ENCODE measurements at regions not wholly inside any gene's neighbourhood (a gene's known extent, or its start where the extent isn't known, plus 50 kb on each side); places are given as distances from the start of the nearest gene placed in this dataset.

DNA sequence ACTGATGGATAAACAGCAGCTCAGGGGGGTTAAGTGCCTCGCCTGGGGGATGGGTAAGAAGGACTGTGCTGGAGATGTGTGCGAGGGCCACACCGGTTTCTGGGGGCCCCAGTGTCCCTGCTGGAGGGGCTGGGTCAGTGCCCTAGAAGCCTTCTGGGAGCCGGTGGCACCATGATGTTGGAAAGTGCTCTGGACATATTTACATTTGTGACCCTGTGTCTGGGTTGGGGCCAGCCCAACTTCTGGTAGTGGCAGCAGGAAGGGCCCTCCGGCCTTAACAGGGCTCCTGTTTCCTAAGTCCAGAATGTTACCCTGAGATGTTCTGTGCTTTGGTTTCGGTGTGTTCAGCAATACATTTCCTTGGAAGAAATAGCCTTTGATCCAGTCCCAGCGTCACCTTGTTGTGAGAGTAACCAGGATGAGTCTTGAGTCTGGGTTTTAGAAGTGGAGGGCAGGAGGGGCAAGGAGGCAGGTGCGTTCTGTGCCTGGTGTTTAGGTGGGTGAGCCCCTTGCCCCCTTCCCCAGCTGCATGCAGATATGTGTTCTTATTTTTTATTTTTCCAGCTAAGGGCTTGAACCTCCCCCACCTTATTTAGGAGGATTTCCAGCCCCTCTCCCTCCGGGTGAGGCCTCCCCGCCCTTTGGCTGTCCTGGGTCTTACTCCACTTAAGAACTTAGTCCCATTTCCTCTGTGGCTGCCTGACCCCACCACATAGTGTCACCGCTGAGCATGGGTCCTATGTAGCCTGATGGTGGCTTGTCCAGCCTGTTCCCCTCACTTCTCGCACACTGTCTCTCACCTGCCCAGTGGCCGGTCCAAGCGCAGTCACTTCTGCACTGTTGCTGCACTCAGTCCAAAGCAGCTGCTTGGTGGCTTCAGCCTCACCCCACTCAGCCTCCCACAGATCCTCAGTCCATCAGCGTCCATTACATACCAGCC is 132.7 kb upstream of the HS6ST1 start:
- no peak for DNase-seq

DNA sequence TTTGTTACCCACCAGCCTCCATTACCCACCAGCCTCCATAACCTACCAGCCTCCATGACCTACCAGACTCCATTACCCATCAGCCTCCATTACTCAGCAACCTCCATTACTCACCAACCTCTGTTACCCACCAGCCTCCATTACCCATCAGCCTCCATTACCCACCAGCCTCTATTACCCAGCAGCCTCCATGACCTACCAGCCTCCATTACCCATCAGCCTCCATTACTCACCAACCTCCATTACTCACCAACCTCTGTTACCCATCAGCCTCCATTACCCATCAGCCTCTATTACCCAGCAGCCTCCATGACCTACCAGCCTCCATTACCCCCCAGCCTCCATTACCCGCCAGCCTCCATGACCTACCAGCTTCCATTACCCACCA is 133.3 kb upstream of the HS6ST1 start:
- DNase-seq = no peak

DNA sequence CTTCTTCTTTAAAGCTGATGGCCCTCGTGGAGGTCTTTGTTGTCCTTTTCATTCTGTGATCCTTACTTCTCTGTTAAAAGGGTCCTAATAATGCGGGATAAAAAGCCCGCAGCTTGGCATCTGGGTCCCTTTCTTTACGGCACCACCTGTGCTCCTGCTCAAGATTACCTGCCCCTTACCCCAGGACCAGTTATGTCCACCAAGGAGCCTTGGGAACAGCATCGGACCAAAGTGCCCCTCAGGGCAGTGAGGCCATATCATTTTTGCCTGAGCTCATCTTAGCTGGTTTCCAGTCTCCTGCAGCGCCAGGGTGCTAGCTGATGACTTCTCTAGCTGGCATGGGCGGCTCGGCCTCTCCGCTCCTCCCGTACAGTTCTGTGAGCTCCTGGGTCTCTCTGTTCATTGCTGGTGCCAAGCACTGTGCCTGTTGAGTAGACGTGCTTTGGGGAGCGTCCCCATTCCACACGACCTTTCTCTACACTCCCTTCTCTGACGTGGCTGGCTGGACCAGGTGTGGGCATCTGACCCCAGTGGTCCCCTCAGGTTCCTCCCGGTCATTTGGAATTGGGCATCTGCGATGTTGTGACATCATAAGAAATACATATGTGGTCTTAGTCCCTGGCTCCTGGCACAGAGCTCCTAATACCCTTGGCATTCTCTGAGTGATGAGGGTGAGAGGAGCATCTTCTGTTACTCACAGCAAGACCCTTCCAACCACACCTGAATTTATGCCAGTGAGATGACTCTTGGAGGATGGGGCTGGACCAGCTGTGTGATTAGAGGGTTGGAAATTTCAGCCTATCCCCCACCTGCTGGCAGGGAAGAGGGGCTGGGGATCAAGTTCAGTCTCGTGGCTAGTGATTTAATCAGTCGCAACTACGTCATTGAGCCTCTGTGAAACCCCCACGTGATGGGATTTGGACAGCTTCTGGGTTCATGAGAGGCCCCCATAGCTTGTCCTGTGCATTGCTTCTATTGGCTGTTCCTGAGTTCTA is 134.2 kb upstream of the HS6ST1 start:
- no peak for DNase-seq

DNA sequence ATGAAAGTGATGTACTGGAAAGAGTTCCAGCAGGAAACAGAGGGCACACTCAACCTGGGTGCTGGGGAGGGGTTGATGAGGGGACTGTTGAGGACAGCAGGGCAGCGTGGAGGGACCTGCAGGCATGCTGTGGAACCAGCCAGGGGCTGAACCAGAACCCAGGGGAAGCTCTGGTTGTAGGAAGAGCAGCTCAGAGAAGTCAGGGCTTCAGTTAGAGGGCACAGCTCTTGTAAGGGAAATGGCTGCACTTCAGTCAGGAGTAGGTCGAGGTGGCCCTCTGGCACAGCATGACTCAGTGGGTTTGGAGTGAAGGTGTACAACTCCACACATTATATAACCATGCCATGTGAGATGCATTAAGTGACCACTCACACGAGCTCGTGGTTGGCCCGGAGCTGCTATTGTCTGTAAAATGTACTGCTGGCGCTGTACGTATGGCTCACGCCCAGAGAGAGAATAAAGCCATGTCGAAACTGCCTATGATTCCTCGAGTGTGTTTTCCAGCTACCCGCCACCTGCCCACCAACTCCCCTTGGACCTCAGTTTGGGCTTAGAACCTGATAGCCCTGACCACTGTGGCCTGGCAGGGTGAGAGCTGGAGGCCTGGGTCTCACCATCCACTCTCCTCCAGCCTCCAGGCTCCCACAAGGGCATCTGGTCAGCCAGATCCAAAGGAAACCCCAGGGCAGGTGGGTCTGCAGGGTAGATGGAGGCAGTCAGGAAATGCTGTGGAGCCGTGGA is 136.5 kb upstream of the HS6ST1 start:
- DNase-seq = no peak

DNA sequence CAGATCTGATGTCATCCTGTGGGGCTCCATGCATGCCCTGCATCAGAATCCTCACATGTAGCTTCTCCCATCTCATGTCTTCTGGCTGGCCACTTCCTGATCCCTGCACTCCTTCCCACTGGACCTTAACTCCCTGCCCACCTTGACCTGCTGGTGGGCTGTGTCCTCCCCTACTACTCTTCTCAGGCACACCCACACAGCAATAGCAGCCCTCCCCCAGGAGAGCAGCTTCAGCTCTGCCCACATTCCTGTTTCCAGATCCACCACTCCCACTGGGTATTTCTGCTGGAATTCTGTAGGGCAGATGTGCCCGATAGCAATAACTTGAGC is 137.0 kb upstream of the HS6ST1 start:
- no peak for DNase-seq

DNA sequence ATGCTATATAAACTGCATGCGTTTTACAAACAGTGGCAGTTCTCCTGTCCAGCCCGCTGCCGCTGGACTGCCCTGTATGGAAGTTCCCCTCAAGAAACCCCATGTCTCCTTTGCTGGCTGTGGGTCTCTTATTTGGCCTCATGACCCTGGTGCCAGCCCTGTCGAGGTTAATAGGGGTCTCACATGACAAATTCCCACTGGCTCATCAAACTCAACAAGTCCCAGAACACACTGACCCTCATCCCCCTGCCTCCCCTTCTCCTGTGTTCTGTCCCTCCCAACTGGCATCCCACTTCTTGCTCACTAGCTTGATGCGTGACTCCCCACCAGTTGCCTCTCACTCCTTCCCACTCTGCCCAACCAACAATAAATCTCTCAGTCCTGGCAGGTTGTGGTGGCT is 137.6 kb upstream of the HS6ST1 start:
- DNase-seq = no peak

DNA sequence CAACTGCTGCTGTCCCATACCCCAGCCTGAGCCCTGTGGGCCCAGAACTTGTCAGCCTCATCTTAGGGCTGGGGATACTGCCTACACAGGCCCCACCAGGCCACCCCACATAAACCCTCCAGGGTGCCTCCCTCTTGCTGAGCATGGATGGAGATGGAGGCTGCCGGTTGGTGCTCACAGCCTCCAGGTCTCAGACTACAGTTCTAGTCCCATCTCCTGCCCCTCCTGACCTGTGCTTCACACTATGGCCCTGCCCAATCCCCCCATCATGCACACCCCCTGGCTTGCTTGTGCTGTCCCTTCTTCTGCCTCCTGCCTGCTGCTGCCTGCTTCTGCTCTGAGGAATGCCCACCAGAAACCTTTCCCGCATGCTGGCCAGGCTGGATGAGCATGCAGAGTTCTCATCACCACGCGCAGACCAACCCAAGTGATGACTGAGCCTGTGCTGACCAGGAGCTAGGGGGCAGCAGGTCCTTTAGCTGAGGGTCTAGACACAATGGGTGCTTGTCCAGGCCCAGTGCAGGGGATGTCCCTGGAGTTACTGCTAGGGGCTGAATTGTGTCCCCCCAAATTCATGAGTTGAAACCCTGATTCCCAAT is 138.4 kb upstream of the HS6ST1 start:
- no peak for DNase-seq

DNA sequence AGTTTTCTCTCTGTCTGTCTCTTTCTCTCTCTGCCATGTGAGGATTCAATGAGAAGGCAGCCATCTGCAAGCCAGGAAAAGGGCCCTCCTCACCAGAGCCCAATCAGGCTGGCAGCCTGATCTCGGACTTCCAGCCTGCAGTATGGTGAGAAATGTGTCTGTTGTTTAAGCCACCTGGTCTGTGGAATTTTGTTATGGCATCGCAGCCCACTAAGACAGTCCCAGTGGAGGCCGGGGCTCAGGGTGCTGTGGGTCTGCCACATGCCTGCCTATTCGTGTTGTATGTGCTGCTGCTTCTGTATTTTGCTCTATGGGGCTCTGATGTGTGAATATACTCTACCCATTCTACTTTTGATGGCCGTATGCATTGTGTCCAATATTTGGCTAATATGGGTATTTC is 139.0 kb upstream of the HS6ST1 start:
- DNase-seq = no peak

DNA sequence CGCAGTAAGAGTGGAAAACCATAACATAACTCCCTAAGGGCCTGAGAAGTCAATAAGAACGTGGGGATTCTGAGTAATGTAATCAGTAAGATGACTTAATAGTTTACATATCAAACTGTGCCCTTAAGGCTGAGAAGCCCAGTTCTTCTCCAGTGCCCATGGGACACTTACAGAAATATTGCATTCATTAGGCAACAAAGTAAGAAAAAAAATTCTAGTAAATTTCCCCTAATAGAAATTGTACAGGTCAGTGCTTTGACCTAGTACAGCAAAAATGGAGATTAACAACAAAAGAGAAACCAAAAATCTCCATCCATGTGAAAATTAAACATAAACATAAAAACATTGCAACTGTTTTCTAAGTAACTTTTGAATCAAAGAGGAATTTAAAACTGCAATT is 139.8 kb upstream of the HS6ST1 start:
- no peak for DNase-seq

DNA sequence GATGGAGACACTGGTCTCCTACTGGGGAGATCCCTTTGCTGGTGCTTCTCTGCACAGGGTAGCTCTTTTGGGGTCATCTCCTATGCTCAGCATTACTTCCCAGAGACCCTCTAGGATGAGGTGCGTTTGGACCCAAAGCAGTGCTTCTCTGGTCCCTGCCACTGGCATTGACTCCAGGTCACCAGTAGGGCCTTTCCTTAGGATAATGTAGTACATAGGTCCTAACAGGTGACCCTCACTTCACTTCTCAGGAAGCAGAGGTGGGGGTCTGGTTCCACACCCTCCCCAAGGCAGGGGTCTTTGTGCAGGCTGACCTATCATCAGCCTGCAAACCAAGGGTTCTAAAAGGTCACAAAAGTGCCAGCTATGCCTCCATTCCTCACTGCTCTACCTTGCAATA is 145.8 kb upstream of the HS6ST1 start:
- no peak for DNase-seq

DNA sequence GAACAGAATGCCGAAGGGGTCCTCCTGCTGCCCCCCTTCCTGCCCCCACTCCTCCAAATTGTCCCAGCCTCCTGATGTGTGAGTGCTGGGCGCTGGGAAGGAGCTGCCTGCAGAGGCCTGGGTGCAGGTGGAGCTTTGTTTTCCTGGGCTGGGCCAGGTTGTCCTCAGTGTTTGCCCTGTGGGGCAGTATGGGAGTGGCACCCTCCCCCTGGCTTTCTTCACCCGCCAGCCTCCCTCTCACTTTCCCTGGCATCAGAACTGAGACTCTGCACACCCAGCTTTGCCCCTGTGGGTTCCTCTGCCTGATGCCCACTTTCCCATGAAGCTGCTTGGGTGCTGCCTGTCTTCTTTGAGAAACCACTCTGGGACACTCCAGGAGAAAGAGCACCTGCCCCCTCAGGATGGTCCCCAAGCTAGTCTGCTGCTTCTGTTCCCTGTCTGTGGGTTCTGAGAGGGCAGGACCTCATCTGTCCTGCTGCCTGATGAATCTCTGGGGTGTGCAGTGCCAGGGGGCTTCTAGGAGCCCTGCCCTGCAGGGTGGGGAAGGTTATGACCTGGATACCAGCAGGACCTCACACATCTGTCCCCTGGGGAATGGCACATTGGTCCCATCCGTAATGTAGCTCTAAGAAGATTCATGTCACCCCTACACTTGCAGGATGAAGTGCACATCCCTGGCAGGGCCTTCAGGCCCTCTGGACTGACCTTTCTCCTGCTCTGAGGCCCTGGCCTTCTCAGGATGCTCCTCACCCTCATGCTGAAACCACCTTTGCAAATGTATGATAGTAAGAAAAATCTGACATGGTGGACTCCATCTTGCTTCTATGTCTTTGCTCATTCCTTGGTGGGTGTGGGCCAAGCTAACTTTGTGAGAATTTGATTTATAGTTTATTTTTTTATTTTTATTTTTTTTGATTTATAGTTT is 146.8 kb upstream of the HS6ST1 start:
- no peak for DNase-seq

DNA sequence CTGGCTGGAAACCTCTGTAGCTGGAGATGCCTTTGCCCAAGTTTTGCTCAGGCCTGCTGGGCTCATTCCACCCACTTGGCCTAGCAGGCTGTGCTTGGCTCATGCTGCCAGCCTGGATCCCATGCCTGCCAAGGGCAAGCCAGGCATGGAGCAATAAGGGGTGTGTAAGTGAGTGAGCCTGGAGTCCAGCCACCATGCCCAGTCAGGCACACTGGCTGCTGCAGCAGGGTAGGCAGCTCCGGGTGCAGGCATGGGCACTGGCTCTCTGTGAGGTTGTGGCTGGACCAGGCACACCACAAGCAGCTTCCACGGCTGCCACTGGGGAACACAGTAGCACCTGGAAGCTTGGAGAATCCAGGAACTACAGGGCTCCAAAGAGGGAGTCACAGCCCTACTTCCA is 147.7 kb upstream of the HS6ST1 start:
- no peak for DNase-seq

DNA sequence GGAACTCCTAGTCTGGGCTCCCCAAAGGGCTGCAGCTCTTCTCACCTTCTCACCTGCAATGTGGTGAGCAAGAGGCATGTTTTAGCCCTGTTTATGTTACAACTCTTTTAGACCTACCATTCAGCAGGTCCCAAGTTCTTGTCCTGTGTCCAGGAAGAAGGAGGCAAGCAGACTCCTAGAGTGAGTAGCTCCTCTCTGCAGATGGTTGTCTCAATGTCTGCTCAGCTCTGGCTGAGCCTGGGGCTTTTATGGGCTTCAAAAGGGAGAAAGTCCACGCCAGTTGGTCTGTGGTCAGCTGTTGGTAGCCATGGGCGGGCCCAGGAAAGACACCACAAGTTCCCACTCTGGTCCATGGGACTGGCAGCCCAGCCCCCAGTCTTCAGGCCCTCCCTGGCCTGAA is 148.1 kb upstream of the HS6ST1 start:
- DNase-seq = no peak

DNA sequence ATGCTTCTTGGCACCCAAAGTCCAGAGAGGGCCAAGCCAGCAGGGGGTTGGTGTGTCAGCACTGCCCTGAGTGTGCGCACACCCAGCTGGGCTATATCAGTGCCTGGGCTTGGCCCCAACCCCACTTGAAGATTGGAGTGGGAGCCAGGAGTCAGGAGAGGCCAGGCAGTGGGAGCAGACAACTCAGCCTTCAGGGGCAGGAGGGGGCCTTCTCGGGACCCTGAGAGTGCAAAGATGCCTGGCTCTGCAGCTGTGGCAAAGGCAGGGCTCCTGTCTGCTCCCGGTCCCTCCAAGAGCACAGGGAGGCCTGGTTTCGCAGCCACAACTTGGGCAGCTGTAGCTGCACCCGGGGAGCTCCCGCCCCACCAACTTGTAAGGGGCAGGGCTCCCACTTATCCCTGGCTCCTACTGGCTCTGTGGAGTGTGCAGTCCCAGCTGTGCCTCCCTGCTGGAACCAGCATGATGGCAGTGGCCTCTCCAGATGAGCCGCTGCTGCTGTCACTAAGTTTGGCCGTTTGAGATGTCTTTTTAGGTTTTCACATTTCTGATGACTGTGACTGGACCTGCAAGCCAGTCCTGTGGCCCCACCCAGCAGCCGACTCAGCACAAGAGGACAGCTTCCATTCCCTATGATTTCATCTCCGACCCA is 148.8 kb upstream of the HS6ST1 start:
- no peak for DNase-seq

DNA sequence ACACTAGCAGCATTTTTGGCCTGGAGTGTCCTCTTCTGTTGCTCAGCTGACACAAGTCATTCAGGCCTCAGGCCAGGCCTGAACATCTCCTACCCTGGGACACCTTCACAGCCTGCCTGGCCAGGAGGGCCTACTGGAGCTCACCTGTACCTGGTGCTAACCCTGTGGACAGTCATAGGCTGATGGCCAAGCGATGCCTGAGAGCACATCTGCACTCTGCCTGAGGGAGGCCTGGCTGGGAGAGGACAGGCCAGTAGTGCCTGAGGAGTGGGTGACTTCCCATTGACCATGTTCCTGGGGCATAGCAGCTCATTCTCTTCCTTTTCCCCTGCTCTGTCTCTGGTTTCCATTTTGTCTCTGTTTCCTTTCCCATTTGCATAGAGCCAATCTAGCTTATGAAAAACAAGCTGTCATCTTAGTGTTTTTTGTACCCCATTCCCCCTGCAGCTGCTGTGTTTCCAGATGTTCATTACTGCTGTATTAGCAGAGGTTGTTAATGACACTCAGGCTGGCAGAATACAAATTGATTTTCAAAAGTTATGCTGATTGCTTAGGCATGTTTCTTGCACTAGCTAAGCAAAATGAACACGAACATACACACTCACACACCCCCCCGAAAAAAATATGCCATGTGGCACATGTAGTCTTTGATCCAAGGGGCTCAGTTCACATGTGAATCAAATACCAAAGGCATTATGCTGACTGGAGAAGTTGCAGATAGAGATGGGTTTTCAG is 149.7 kb upstream of the HS6ST1 start:
- no peak for DNase-seq

DNA sequence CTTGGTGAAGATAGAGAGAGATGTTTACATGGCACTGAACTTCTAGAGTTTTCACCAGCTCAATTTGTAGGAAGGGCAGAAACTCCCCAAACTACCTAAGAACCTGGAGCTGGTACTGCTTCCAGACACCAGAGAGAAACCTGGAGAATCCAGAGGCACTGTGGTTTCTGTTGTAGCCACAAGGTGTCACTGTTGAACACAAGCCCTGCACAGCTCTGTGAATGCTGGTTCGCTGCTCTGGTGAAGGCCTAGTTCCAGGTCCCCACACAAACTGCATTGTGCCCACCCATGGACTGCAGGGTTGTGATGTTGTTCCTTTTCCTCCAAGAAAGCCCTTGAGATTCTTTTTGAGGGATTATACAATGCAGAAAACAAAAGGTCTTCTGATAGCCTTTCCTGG is 150.5 kb upstream of the HS6ST1 start:
- DNase-seq = no peak

DNA sequence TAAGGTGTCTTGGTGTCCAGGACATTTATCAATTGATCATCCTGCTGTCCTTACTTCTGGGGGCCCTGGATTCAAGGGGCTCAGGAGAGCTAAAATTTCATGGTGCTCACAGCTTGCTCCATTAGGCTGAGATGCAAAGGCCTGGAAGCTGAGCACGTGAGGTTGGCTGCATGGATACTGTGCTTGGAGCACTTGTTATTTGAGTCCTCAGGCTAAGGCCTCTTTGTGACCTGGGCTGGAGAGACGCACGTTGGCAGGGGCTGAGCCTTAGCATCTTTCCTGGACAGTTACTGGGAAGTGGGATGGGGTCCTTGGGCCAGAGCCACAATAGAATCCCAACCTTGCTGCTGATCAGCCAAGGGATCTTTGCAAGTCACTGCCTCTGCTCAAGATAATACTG is 151.2 kb upstream of the HS6ST1 start:
- DNase-seq = no peak

DNA sequence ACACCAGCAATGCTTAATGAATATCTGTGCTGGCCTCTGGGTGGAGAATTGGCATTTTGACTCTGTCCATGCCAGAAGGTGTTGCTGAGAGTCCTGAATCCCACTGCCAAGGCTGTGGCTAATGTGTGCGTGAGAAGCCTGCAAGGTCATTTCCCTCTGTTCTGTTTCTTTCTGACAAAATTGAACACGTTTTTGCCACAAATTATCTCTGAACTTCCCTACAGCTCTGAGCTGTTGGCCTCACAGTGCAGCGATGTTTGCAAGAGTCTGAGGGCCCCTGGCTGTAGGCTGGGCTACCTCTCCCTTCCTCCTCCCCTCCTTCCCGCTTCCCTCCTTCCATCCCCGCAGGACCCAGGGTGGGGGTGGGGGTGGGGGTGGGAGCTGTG is 154.1 kb upstream of the HS6ST1 start:
- no peak for DNase-seq

DNA sequence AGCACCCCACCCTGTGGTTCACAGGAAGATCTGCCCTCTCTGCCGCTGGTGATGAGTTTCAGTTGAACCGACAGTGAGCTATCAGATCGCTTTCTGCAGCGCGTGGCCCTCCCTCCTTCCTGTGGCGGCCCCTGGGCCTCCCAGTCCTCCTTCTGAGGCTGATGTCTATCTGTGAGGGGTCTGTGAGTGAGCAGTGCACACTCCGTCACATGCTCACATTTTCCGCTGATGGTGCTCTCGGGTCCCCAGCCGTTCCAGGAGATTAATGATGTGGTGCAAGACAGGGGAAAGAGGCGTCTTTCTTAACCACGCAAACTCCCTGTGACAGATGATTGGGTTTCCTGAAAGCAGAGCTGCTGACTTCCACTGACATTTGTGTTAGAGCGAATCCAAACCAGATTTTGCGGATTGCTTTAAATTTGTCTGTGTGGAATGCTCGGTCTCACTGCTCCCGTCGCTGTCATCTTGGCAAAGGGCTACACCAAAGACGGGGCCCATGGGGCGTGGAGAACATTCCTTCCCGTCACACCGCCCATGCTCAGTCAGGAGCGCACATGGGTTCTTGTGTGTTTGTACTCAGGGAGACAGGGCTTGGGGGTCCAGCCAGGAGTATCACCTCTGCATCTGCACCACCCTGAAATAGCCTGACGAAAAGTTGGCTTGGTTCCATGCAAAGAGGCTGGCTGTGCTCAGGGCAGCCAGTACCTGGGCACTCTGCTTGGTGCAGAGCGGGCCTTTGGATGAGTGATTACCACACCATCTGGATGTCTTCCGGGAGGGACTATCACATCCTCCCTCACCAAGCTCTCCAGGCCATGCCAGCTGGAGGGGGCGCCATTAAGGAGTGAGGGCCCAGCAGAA is 154.7 kb upstream of the HS6ST1 start:
- no peak for DNase-seq

Measured in NCI-H510A treated with DMSO at 0.1 percent for 48 hours (cell line).